Colonic mucosa (tissue), 4 donors: ENCODE measurements at regions not wholly inside any gene's neighbourhood (a gene's known extent, or its start where the extent isn't known, plus 50 kb on each side); places are given as distances from the start of the nearest gene placed in this dataset.
"Not testable (repeated sequence)": the region's sequence is repeated elsewhere in the genome, so short reads cannot be mapped to it uniquely, and the experiment has no call there.

Experiments used
- DNase-seq: peaks from one replicate; pipeline ENCODE4 v3.0.0-alpha.2; 2020
- H3K27ac ChIP-seq: fragments of 200-600 bp; one replicate; pipeline ENCODE4 v1.8.0; 2021
- H3K27me3 ChIP-seq: fragments of 200-600 bp; one replicate; pipeline ENCODE4 v1.8.0; 2021
- H3K36me3 ChIP-seq: fragments of 200-600 bp; one replicate; pipeline ENCODE4 v1.8.0; 2021
- H3K4me1 ChIP-seq: fragments of 200-600 bp; one replicate; pipeline ENCODE4 v1.8.0; 2021; ENCODE audit warnings: mild to moderate bottlenecking
- H3K4me3 ChIP-seq: fragments of 200-600 bp; one replicate; pipeline ENCODE4 v1.8.0; 2021
- H3K9ac ChIP-seq, 2 donors: one replicate each; pipeline ENCODE4 v1.7.0; 2013; ENCODE audit warnings: control low read depth in 2 of 2, low read depth in 2 of 2, low read length in 2 of 2
- H3K9me3 ChIP-seq: fragments of 200-600 bp; one replicate; pipeline ENCODE4 v1.8.0; 2021
- intact Hi-C: fragments of 100-400 bp; cut with DNase I; formaldehyde crosslinking; loops from one replicate; pipeline ENCODE4 v1.14.1; 2022
- TF ChIP-seq, protein P1 (sequence below): fragments of 200-600 bp; IDR thresholded peaks from one replicate; pipeline ENCODE4 v1.8.0; 2022; ENCODE audit warnings: antibody characterized with exemption, mild to moderate bottlenecking
- donor health status: healthy.
- donor health status: DM: no; HTN: no; CAD: no.
- donor health status: DM: no; HTN: no; CAD: no.

DNA sequence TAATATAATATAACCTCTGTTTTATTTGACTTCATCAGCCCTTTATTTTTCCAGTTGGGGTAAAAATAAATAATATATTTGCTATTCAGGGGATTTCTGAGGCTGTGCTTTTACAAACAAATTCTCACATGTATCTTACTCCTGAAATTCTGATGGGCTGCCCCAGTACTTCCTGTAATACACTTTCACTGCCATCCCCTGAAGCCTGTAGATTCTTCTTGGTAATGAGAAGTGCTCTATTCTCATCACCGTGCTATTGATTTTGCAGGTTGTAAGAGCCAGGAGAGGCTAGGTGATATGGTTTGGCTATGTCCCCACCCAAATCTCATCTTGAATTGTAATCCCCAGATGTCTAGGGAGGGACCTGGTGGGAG lies 91.9 kb upstream of the CEP78 start:
- no peak for DNase-seq
- H3K4me1 ChIP-seq: no peaks in the 10 kb centered on the region
- no peaks in the 10 kb centered on the region for H3K27me3 ChIP-seq
- H3K9me3 ChIP-seq: no peaks in the 10 kb centered on the region
- TF ChIP-seq, protein P1, sequence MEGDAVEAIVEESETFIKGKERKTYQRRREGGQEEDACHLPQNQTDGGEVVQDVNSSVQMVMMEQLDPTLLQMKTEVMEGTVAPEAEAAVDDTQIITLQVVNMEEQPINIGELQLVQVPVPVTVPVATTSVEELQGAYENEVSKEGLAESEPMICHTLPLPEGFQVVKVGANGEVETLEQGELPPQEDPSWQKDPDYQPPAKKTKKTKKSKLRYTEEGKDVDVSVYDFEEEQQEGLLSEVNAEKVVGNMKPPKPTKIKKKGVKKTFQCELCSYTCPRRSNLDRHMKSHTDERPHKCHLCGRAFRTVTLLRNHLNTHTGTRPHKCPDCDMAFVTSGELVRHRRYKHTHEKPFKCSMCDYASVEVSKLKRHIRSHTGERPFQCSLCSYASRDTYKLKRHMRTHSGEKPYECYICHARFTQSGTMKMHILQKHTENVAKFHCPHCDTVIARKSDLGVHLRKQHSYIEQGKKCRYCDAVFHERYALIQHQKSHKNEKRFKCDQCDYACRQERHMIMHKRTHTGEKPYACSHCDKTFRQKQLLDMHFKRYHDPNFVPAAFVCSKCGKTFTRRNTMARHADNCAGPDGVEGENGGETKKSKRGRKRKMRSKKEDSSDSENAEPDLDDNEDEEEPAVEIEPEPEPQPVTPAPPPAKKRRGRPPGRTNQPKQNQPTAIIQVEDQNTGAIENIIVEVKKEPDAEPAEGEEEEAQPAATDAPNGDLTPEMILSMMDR: no peak
- no peak overlapping the region for H3K4me3 ChIP-seq
- no peak overlapping the region for H3K9ac ChIP-seq
- intact Hi-C loops: no loop called here
- no peak overlapping the region for H3K27ac ChIP-seq
- H3K36me3 ChIP-seq: no peaks in the 10 kb centered on the region

DNA sequence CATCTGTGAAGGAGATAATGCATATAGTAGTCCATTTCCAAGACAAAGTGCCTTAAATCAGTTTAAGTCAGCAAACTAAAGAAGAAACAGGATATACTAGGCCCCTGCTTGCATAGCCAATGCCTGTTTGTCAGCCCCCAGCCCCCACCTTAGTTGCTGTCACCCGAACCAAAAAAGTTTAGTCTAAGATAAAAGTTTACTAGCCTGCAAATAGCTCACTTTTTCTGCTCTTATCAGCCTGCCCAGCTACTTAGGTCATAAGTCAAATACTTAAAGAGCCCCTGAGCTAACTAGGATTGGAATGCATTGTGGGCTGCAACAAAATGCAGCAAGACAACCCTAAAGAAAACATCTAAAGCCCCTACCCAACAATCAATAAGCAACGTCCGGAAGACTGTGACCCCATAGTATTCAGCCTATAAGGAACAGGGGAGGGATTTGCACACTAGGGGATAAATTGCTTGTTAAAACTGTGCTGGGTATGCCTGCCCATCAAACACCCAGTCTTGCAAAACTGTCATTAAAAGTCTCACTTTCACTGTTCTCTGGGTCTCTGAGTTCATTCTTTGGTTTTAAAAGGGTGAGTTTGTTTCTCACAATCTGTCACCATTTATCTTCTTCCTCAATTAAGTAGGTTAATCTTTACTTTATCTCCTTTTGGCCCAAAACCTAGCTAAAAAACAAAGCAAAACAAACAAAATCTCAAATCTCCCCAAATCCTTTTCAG lies 92.4 kb upstream of the CEP78 start:
- Histone ChIP-seq H3K36me3 (no peaks in the 10 kb centered on the region), H3K9ac (no peak overlapping the region), H3K9me3 (no peaks in the 10 kb centered on the region), H3K27me3 (no peaks in the 10 kb centered on the region), H3K4me1 (no peaks in the 10 kb centered on the region), H3K4me3 (no peak overlapping the region), H3K27ac (no peak overlapping the region)
- intact Hi-C loops: no loop called here
- TF ChIP-seq, protein P1: no peak
- DNase-seq: no peak

DNA sequence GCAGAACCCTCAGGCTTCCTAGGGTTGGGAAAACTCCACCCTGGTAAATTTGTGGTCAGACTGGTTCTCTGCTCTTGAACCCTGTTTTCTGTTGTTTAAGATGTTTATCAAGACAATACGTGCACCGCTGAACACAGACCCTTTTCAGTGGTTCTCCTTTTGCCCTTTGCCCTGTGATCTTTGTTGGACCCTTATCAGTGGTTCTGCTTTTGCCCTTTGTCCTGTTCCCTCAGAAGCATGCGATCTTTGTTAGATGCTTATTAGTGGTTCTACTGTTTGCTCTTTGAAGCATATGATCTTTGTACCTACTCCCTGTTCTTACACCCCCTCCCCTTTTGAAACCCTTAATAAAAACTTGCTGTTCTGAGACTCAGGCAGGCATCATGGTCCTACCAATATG lies 93.6 kb upstream of the CEP78 start:
- DNase-seq, H3K4me1 ChIP-seq, H3K9ac ChIP-seq, H3K9me3 ChIP-seq, H3K27ac ChIP-seq, intact Hi-C loops, H3K27me3 ChIP-seq, H3K4me3 ChIP-seq, H3K36me3 ChIP-seq: not testable (repeated sequence)

DNA sequence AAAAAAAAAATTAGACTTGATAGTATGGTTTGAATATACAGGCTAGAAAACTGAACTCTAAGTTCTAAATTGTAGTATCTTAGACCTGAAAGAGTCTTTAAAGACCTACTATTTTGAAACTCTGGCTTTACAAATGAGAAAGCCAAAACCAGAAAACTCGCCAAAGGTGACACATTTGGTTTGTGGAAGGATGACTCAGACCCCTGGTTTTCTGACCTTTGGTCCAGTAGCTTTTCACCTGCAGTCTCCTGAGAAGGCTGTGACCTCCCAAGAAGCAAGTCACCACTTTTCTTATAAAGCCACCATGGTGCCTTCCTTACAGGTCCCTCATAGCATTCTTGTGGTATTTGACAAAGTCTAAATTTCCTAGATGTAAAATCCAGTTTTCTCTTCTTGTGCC lies 102.1 kb upstream of the CEP78 start:
- Histone ChIP-seq H3K36me3 (no peaks in the 10 kb centered on the region), H3K9me3 (no peaks in the 10 kb centered on the region), H3K4me1 (no peaks in the 10 kb centered on the region), H3K27ac (no peak overlapping the region), H3K4me3 (no peak overlapping the region), H3K9ac (no peak overlapping the region), H3K27me3 (no peaks in the 10 kb centered on the region)
- intact Hi-C loops: no loop called here
- no peak for DNase-seq
- TF ChIP-seq, protein P1: no peak

DNA sequence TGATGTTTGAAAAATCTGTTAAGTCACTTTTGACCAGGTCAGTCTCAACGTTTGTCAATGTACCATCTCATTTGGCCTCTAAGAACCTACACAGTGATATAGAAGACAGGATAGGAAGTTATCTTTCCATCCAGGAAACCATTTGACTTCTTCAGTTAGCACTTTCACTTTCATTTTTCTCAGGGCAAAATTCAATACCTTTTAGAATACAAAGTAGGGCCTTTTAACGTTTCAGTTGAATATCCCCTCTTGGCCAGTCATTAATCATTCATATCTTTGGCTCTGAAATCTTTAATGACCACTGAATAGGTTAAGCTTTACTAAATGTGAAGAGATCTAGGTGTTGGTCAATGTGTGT lies 101.1 kb upstream of the GNAQ start:
- DNase-seq: no peak
- Histone ChIP-seq H3K27ac (no peak overlapping the region), H3K4me3 (no peak overlapping the region), H3K9ac (no peak overlapping the region), H3K9me3 (no peaks in the 10 kb centered on the region), H3K4me1 (no peaks in the 10 kb centered on the region), H3K27me3 (no peaks in the 10 kb centered on the region), H3K36me3 (no peaks in the 10 kb centered on the region)
- intact Hi-C loops: no loop called here
- TF ChIP-seq, protein P1: no peak

DNA sequence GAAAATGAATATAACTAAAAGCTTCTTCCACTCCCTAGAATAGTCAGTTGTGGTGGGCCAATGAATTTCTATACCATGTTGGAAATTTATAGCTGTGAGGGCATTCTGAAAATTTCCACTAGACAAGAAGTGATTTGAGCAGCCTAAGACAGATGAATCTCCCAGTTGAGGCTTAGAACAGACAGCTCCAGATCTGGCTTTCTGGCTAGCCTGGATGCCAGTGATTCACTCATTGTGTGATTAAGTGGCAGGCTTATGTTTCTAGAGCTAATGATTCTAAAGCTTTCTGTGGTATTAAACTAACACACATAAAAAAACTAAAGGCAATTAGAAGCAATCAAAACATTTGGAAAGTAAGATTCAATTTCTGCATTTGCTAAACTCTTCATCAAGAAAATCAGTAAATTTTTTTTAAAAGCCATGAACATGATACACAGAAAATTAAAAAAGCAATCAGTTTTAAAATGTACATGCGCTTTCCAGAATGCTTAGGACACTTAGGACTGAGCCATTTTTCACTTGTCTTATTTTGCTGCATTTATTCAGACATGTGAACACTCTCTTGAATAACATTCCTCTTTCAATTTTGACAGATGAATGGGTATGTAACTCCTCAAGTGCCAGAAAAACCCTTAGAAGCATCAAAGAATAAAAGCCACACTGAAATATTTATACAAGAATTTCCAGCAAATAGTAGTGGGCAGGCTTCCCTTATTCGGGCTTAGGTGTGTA lies 100.5 kb upstream of the GNAQ start:
- H3K4me3 ChIP-seq: no peak overlapping the region
- no peak for DNase-seq
- no peaks in the 10 kb centered on the region for H3K27me3 ChIP-seq
- no peak overlapping the region for H3K27ac ChIP-seq
- H3K9ac ChIP-seq: no peak overlapping the region
- no peaks in the 10 kb centered on the region for H3K4me1 ChIP-seq
- intact Hi-C loops: no loop called here
- no peaks in the 10 kb centered on the region for H3K36me3 ChIP-seq
- H3K9me3 ChIP-seq: no peaks in the 10 kb centered on the region
- TF ChIP-seq, protein P1: no peak
